ENCODE measurements at regions not wholly inside any gene's neighbourhood (a gene's known extent, or its start where the extent isn't known, plus 50 kb on each side); places are given as distances from the start of the nearest gene placed in this dataset.

DNA sequence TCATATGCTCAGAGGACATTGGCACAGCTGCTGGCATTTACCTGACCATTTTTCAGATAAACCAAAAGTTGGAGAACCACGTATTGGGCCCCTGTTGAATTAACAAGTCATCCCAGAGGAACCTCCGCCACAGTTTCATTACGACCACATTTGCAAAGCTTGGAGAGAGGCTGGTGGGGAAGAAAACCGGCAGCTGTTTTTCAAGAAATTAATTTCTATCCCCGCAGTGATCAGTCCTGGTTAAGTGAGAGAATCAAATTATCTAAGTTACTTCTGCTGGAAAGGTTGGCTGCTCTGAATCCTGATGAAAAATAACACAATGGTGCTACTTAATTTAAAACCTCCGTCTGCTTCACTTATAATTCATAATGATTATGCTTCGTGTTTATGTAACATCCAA, 737.1 kb upstream of the AUTS2 start:
- TF ChIP-seq, protein P1, sequence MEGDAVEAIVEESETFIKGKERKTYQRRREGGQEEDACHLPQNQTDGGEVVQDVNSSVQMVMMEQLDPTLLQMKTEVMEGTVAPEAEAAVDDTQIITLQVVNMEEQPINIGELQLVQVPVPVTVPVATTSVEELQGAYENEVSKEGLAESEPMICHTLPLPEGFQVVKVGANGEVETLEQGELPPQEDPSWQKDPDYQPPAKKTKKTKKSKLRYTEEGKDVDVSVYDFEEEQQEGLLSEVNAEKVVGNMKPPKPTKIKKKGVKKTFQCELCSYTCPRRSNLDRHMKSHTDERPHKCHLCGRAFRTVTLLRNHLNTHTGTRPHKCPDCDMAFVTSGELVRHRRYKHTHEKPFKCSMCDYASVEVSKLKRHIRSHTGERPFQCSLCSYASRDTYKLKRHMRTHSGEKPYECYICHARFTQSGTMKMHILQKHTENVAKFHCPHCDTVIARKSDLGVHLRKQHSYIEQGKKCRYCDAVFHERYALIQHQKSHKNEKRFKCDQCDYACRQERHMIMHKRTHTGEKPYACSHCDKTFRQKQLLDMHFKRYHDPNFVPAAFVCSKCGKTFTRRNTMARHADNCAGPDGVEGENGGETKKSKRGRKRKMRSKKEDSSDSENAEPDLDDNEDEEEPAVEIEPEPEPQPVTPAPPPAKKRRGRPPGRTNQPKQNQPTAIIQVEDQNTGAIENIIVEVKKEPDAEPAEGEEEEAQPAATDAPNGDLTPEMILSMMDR (IDR thresholded peaks at IDR 0.05): no peak

DNA sequence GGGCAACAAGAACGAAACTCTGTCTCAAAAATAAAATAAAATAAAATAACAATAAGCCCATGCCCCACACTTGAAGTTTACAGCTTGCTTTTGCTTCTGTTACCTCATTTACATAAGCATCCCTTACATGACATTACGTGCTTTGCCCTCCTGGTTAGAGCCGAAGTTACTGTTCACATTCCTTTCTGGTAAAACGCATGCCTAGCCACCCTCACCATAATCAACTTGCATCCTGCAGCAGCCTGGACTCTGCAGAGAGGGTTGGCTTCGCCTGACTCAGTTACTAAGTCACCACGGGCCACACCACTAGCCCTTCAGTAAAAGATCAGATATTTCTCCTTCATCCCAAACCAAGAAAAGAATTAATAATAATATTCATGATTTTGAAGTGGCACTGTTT, 736.0 kb upstream of the AUTS2 start:
- TF ChIP-seq, protein P1 (IDR thresholded peaks at IDR 0.05): no peak

DNA sequence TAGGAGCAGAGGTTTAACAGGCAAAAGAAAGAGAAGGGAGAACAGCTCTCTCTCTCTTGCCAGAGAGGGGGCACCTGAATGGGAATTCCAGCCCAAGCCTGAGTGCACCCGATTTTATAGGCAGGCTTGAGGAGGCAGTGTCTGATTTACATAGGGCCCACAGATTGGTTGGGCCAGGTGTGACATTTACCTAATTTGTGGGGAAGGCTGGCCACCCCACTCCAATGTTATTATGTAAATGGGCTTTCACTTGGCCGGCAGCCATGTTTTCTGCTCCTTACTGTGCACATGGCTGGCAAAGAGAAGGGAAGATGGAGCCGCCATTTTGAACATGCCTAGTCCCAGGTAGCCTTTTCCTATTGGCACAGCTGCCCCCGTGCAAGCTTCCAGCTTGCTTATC, 735.5 kb upstream of the AUTS2 start:
- TF ChIP-seq, protein P1 (IDR thresholded peaks at IDR 0.05): no peak

DNA sequence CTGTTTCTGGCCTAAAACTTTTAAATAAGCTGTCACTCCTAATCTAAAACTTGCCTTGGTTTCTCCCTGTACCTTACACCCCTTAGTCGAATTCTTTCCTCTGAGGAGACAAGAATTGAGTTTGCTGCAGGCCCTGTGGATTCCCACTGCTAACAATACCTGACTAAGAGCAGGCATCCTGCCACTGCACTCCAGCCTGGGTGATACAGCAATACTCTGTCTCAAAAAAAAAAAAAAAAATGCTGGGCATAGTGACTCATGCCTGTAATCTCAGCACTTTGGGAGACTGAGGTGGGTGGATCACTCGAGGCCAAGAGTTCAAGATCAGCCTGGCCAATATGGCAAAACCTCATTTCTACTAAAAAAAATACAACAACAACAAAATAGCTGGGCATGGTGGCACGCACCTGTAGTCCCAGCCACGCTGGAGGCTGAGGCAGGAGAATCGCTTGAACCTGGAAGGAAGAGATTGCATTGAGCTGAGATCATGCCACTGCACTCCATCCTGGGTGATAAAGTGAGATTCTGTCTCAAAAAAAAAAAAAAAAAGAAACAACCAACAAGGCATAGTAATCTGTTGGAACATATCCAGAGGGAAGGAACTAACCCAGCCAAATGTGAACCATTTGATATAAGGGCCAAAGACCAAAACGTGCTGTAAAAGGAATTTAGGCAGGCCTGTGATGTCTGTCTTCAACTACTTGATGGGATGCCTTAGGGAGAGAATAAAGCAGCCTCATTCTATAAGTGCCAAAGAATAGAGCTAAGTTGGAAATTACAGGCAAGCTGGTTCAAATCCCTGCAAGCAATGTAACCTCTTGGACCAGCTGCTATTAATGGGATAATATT, 732.7 kb upstream of the AUTS2 start:
- TF ChIP-seq, protein P1 (IDR thresholded peaks at IDR 0.05): no peak

DNA sequence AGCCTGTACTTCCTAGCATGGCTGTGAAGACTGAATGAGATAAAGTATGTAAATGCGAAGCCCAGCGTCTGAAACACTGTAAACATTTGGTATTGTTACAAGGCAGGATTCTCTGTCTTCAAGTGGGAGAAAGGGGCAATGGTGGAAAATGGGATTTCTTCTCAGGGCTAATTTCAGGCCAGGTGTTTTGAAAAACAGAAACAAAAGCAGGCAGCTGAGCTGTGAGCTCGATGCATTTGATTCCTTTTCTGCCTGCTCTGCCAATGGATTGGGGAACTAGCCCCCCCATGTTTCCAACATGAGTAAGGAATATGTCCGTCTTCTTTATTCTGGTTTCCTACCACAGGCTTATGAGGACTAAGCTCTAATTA, 732.1 kb upstream of the AUTS2 start:
- TF ChIP-seq, protein P1 (IDR thresholded peaks at IDR 0.05): no peak

DNA sequence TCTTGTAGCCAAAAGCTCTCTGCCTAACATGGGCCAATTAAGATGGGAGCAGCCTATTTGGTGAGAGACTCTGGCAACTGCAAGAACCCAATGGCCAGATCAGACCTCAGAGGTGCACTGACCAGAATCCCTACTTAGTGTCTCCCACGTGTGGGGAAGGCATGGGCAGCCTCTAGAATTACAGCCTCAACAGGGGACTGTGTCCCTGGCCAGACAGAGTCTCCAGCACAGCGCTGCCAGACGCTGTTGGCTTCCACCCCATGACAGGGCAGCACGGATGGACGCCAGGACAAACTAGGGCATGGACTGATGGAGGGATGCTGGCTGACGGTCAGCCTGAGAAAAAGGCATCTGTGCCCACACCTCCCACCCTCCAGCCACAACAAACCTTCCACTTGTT, 729.3 kb upstream of the AUTS2 start:
- TF ChIP-seq, protein P1 (IDR thresholded peaks at IDR 0.05): no peak

DNA sequence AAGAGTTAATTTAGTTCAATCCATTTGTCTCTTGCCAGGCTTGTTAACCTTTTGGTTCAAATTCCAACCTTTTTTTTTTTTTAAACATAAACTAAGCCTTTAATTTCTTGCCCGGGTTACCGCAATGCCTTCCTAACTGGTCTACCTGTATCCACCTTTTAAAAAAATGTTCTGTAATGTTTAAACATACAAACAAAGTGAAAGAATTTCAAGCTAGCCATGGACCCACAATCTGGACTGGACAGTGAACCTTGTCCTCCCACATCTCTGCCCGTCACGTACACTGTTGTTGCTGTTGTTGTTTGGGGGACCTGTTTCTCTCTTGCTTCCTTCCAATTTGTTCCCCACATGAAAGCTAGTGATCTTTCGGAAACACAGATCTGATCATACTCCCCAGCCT, 724.7 kb upstream of the AUTS2 start:
- TF ChIP-seq, protein P1 (IDR thresholded peaks at IDR 0.05): no peak

DNA sequence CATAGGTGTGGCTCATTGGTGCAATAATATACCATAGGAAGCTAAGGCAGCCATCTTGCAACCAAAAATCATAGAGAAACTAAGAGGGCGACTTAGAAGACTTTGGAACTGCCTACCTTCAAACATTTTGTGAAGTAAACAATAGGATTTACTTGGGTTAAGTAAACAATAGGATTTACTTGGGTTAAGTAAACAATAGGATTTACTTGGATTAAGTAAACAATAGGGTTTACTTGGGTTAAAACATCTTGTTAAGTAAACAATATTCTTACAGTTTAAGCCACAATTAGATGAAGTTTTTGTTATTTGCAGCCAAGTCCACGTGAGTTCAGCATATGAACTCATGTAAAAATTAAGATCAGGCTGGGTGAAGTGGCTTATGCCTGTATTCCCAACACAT, 722.4 kb upstream of the AUTS2 start:
- TF ChIP-seq, protein P1 (IDR thresholded peaks at IDR 0.05): no peak
